SK-N-SH treated with all-trans-retinoic acid at 6 μM for 48 hours (cell line): ENCODE measurements at regions not wholly inside any gene's neighbourhood (a gene's known extent, or its start where the extent isn't known, plus 50 kb on each side); places are given as distances from the start of the nearest gene placed in this dataset.

ENCODE experiments used
- ATAC-seq: fragments of 200-7000 bp; cut with Tn5 transposase; 3 replicates; pipeline ENCODE4 v1.9.1; 2020; ENCODE audit warnings: mild to moderate bottlenecking, moderate library complexity
- ARNTL ChIP-seq: fragments of 450-650 bp; formaldehyde crosslinking; IDR thresholded peaks from 2 replicates; pipeline ENCODE4 v1.5.0; 2020; ENCODE audit warnings: low read depth, mild to moderate bottlenecking, moderate library complexity, borderline replicate concordance
- BACH2 ChIP-seq: fragments of 250-450 bp; sonication (Bioruptor Pico); IDR thresholded peaks from 2 replicates; pipeline ENCODE4 v1.9.0; 2021; ENCODE audit warnings: mild to moderate bottlenecking, borderline replicate concordance
- CREB5 ChIP-seq: fragments of 250-450 bp; sonication (Bioruptor Pico); IDR thresholded peaks from 2 replicates; pipeline ENCODE4 v1.5.1; 2020; ENCODE audit warnings: low read depth, mild to moderate bottlenecking, moderate library complexity
- CSDC2 ChIP-seq: fragments of 250-450 bp; sonication (Bioruptor Pico); IDR thresholded peaks from 2 replicates; pipeline ENCODE4 v1.5.0; 2020; ENCODE audit warnings: mild to moderate bottlenecking, moderate library complexity
- CSRNP3 ChIP-seq: fragments of 250-450 bp; sonication (Bioruptor Pico); IDR thresholded peaks from 2 replicates; pipeline ENCODE4 v1.5.1; 2021; ENCODE audit warnings: mild to moderate bottlenecking, moderate library complexity
- ESRRG ChIP-seq: fragments of 250-450 bp; sonication (Bioruptor Pico); IDR thresholded peaks from 2 replicates; pipeline ENCODE4 v1.6.1; 2021; ENCODE audit warnings: mild to moderate bottlenecking
- GLIS3 ChIP-seq: fragments of 250-450 bp; sonication (Bioruptor Pico); IDR thresholded peaks from 2 replicates; pipeline ENCODE4 v1.5.0; 2020; ENCODE audit warnings: mild to moderate bottlenecking, moderate library complexity
- ISL1 ChIP-seq: fragments of 250-450 bp; sonication (Bioruptor Pico); IDR thresholded peaks from 2 replicates; pipeline ENCODE4 v2.1.2; 2022; ENCODE audit warnings: mild to moderate bottlenecking, moderate library complexity
- OSR1 ChIP-seq: fragments of 250-450 bp; sonication (Bioruptor Pico); IDR thresholded peaks from 2 replicates; pipeline ENCODE4 v1.8.0; 2022; ENCODE audit warnings: moderate library complexity, mild to moderate bottlenecking, inconsistent platforms
- PATZ1 ChIP-seq: fragments of 250-450 bp; sonication (Bioruptor Pico); IDR thresholded peaks from 2 replicates; pipeline ENCODE4 v1.8.0; 2020; ENCODE audit warnings: mild to moderate bottlenecking, moderate library complexity, borderline replicate concordance
- POU6F1 ChIP-seq: fragments of 250-450 bp; sonication (Bioruptor Pico); IDR thresholded peaks from 2 replicates; pipeline ENCODE4 v1.8.0; 2021; ENCODE audit warnings: low read depth, mild to moderate bottlenecking, moderate library complexity, borderline replicate concordance
- PPARA ChIP-seq: fragments of 250-450 bp; sonication (Bioruptor Pico); IDR thresholded peaks from 2 replicates; pipeline ENCODE4 v1.5.0; 2020; ENCODE audit warnings: mild to moderate bottlenecking, borderline replicate concordance
- RARB ChIP-seq: fragments of 250-450 bp; sonication (Bioruptor Pico); IDR thresholded peaks from 2 replicates; pipeline ENCODE4 v1.8.0; 2021; ENCODE audit warnings: mild to moderate bottlenecking, moderate library complexity
- TCF4 ChIP-seq: fragments of 250-450 bp; sonication (Bioruptor Pico); IDR thresholded peaks from 2 replicates; pipeline ENCODE4 v1.8.0; 2021; ENCODE audit warnings: mild to moderate bottlenecking, moderate library complexity, borderline replicate concordance
- TOX ChIP-seq: fragments of 250-450 bp; sonication (Bioruptor Pico); IDR thresholded peaks from 2 replicates; pipeline ENCODE4 v1.8.0; 2021; ENCODE audit warnings: mild to moderate bottlenecking, moderate library complexity, borderline replicate concordance
- TSHZ2 ChIP-seq: fragments of 250-450 bp; sonication (Bioruptor Pico); IDR thresholded peaks from 2 replicates; pipeline ENCODE4 v1.5.0; 2020; ENCODE audit warnings: mild to moderate bottlenecking, moderate library complexity
- ZC3H10 ChIP-seq: fragments of 250-450 bp; sonication (Bioruptor Pico); IDR thresholded peaks from 2 replicates; pipeline ENCODE4 v1.5.1; 2021; ENCODE audit warnings: mild to moderate bottlenecking, moderate library complexity
- ZFP3 ChIP-seq: fragments of 250-450 bp; sonication (Bioruptor Pico); IDR thresholded peaks from 2 replicates; pipeline ENCODE4 v1.5.0; 2020; ENCODE audit warnings: mild to moderate bottlenecking, moderate library complexity
- ZFP30 ChIP-seq: fragments of 450-650 bp; formaldehyde crosslinking; IDR thresholded peaks from 2 replicates; pipeline ENCODE4 v1.5.0; 2022; ENCODE audit warnings: mild to moderate bottlenecking, moderate library complexity
- ZNF565 ChIP-seq: fragments of 450-650 bp; formaldehyde crosslinking; conservative IDR thresholded peaks from 2 replicates; pipeline ENCODE4 v1.5.0; 2020; ENCODE audit warnings: low read depth, mild to moderate bottlenecking, moderate library complexity
- ZNF70 ChIP-seq: fragments of 450-650 bp; formaldehyde crosslinking; IDR thresholded peaks from 2 replicates; pipeline ENCODE4 v1.5.0; 2020; ENCODE audit warnings: mild to moderate bottlenecking, moderate library complexity
- ZNF8 ChIP-seq: fragments of 450-650 bp; formaldehyde crosslinking; IDR thresholded peaks from 2 replicates; pipeline ENCODE4 v1.5.0; 2020; ENCODE audit warnings: mild to moderate bottlenecking, moderate library complexity

- TF ChIP-seq ZNF565 (CRISPR knock-in tag) (no peak), RARB (CRISPR knock-in tag) (no peak), PATZ1 (CRISPR knock-in tag) (no peak), CSRNP3 (CRISPR knock-in tag) (no peak), CSDC2 (no peak), OSR1 (CRISPR knock-in tag) (no peak), TSHZ2 (CRISPR knock-in tag) (no peak), POU6F1 (CRISPR knock-in tag) (no peak), ZNF70 (CRISPR knock-in tag) (no peak), GLIS3 (CRISPR knock-in tag) (no peak), TCF4 (no peak), BACH2 (CRISPR knock-in tag) (no peak), ISL1 (no peak), ZFP3 (CRISPR knock-in tag) (no peak), ARNTL (no peak), ZNF8 (CRISPR knock-in tag) (no peak), ESRRG (CRISPR knock-in tag) (no peak), ZC3H10 (CRISPR knock-in tag) (no peak), ZFP30 (CRISPR knock-in tag) (no peak)
- TF ChIP-seq, all 23 proteins: peak for 0
- ATAC-seq: no peak
Measured at GRCh38 chr2:100739735-100740432, 80.1 kb upstream of the NPAS2 start.

- no peak for TF ChIP-seq CREB5 (CRISPR knock-in tag)
- no peak for TF ChIP-seq ZFP3 (CRISPR knock-in tag)
- no peak for TF ChIP-seq POU6F1 (CRISPR knock-in tag)
- TF ChIP-seq RARB (CRISPR knock-in tag): no peak
- TF ChIP-seq ZNF70 (CRISPR knock-in tag): no peak
- TF ChIP-seq ISL1: no peak
- no peak for TF ChIP-seq TOX (CRISPR knock-in tag)
- TF ChIP-seq ZNF8 (CRISPR knock-in tag): no peak
- TF ChIP-seq PPARA (CRISPR knock-in tag): no peak
- no peak for TF ChIP-seq OSR1 (CRISPR knock-in tag)
- TF ChIP-seq ARNTL: no peak
- no peak for TF ChIP-seq TSHZ2 (CRISPR knock-in tag)
- no peak for TF ChIP-seq GLIS3 (CRISPR knock-in tag)
- no peak for TF ChIP-seq ESRRG (CRISPR knock-in tag)
- no peak for TF ChIP-seq CSRNP3 (CRISPR knock-in tag)
- peak; percentile 40 for ATAC-seq
Measured at GRCh38 chr2:100741880-100742276, 78.1 kb upstream of the NPAS2 start.
